NCI-H526 treated with DMSO at 0.1 percent for 48 hours (cell line): ENCODE measurements at regions not wholly inside any gene's neighbourhood (a gene's known extent, or its start where the extent isn't known, plus 50 kb on each side); places are given as distances from the start of the nearest gene placed in this dataset.
"Not testable (repeated sequence)": the region's sequence is repeated elsewhere in the genome, so short reads cannot be mapped to it uniquely, and the experiment has no call there.

ENCODE experiments used
- DNase-seq: peaks from one replicate; lab custom pipeline; 2025; lab: John Stamatoyannopoulos, UW

- no peak for DNase-seq
Measured at GRCh38 chr2:61675204-61675603, 137.0 kb upstream of the XPO1 start.

- DNase-seq: no peak
Measured at GRCh38 chr2:61671561-61672315, 133.6 kb upstream of the XPO1 start.

GRCh38 chr2:61670591-61671501 lies 132.7 kb upstream of the XPO1 start:
- no peak for DNase-seq

GRCh38 chr2:61664190-61664589 lies 126.0 kb upstream of the XPO1 start:
- no peak for DNase-seq

GRCh38 chr2:61662990-61663389 lies 124.8 kb upstream of the XPO1 start:
- DNase-seq: no peak

GRCh38 chr2:61660511-61661388 lies 122.6 kb upstream of the XPO1 start:
- no peak for DNase-seq

GRCh38 chr2:61658841-61659780 lies 121.0 kb upstream of the XPO1 start:
- no peak for DNase-seq

- not testable (repeated sequence) for DNase-seq
Measured at GRCh38 chr2:61649946-61650345, 111.8 kb upstream of the XPO1 start.

GRCh38 chr2:61649021-61649420 lies 110.9 kb upstream of the XPO1 start:
- no peak for DNase-seq

GRCh38 chr2:61647044-61647443 lies 108.9 kb upstream of the XPO1 start:
- DNase-seq: no peak

GRCh38 chr2:61645911-61646310 lies 107.8 kb upstream of the XPO1 start:
- no peak for DNase-seq

GRCh38 chr2:61643153-61643552 lies 105.0 kb upstream of the XPO1 start:
- DNase-seq: not testable (repeated sequence)

GRCh38 chr2:61640406-61640805 lies 102.2 kb upstream of the XPO1 start:
- DNase-seq: no peak

GRCh38 chr2:61639721-61640120 lies 101.6 kb upstream of the XPO1 start:
- no peak for DNase-seq

GRCh38 chr2:61636686-61637085 lies 98.5 kb upstream of the XPO1 start:
- DNase-seq: no peak

GRCh38 chr2:61634512-61634911 lies 96.4 kb upstream of the XPO1 start:
- no peak for DNase-seq

- no peak for DNase-seq
Measured at GRCh38 chr2:61633250-61633649, 95.1 kb upstream of the XPO1 start.

GRCh38 chr2:61632276-61633169 lies 94.4 kb upstream of the XPO1 start:
- no peak for DNase-seq

- DNase-seq: no peak
Measured at GRCh38 chr2:61631321-61631720, 93.2 kb upstream of the XPO1 start.

- DNase-seq: no peak
Measured at GRCh38 chr2:61626827-61627226, 88.7 kb upstream of the XPO1 start.
